GM10248 (cell line): ENCODE measurements at regions not wholly inside any gene's neighbourhood (a gene's known extent, or its start where the extent isn't known, plus 50 kb on each side); places are given as distances from the start of the nearest gene placed in this dataset.

Experiments
- CTCF ChIA-PET: fragments of 300-600 bp; sonication (Branson Sonifier 250); formaldehyde crosslinking; extraction: SDS; loops from one replicate; lab custom pipeline; 2021; ENCODE audit warnings: antibody characterized with exemption; lab: Yijun Ruan, JAX
- POLR2A ChIA-PET: fragments of 350-650 bp; sonication (Branson Sonifier 250); formaldehyde crosslinking; extraction: SDS; loops from one replicate; lab custom pipeline; 2020; ENCODE audit warnings: antibody characterized with exemption; lab: Yijun Ruan, JAX
- DNase-seq: peaks from one replicate; pipeline ENCODE4 v3.0.0; 2012; ENCODE audit errors: extremely low spot score
- CTCF ChIP-seq: IDR thresholded peaks from 2 replicates; pipeline ENCODE4 v1.5.1; 2012; ENCODE audit warnings: mild to moderate bottlenecking, low read depth; ENCODE audit errors: extremely low read depth, missing control alignments, control extremely low read depth

GRCh38 chr13:40206241-40207000, 460.0 kb downstream of the FOXO1 start:
- ChIA-PET CTCF (interaction anchor here (1.1 to 2.0 kb wide), 4 partner anchors 11 to 476 kb away, joined by 3 to 7 read pairs (median 4); no protein-coding TSS in a partner anchor), POLR2A (interaction anchor here (0.6 kb wide), 1 partner anchor 527 kb away, joined by 5 read pairs; no protein-coding TSS in a partner anchor)
- no peak for TF ChIP-seq CTCF
- peak; percentile 52 for DNase-seq

- ChIA-PET POLR2A (no interaction called here), CTCF (interaction anchor here (1.1 to 2.0 kb wide), 6 partner anchors 10 to 476 kb away, joined by 3 to 7 read pairs (median 4); no protein-coding TSS in a partner anchor)
- TF ChIP-seq CTCF = no peak
- DNase-seq = peak; percentile 52
Observed at GRCh38 chr13:40207001-40207478, 459.4 kb downstream of the FOXO1 start.

- ChIA-PET POLR2A (no interaction called here), CTCF (interaction anchor here (0.8 kb wide), 1 partner anchor 12 kb away, joined by 3 read pairs; no protein-coding TSS in a partner anchor)
- no peak for DNase-seq
- TF ChIP-seq CTCF = no peak
Observed at GRCh38 chr13:40208517-40208916, 457.9 kb downstream of the FOXO1 start.

GRCh38 chr13:40210865-40211585, 455.4 kb downstream of the FOXO1 start:
- CTCF ChIA-PET = interaction anchor here (1.0 kb wide), 1 partner anchor 16 kb away, joined by 3 read pairs; no protein-coding TSS in a partner anchor
- no peak for TF ChIP-seq CTCF
- POLR2A ChIA-PET = no interaction called here
- DNase-seq = no peak

GRCh38 chr13:40211586-40211968, 454.9 kb downstream of the FOXO1 start:
- ChIA-PET POLR2A (no interaction called here), CTCF (no interaction called here)
- no peak for DNase-seq
- no peak for TF ChIP-seq CTCF

- DNase-seq = no peak
- ChIA-PET POLR2A (no interaction called here), CTCF (no interaction called here)
- TF ChIP-seq CTCF = no peak
Observed at GRCh38 chr13:40213779-40214178, 452.7 kb downstream of the FOXO1 start.
